Neuron (in vitro differentiated cells): ENCODE measurements at regions not wholly inside any gene's neighbourhood (a gene's known extent, or its start where the extent isn't known, plus 50 kb on each side); places are given as distances from the start of the nearest gene placed in this dataset.

Experiments
- H2AFZ ChIP-seq: one replicate; pipeline ENCODE4 v1.6.1; 2013; ENCODE audit warnings: low read depth, mild to moderate bottlenecking, inconsistent platforms, low read length, moderate library complexity
- H3K27me3 ChIP-seq: one replicate; pipeline ENCODE4 v1.6.1; 2013; ENCODE audit warnings: low read length; ENCODE audit not compliant: insufficient read depth
- H3K36me3 ChIP-seq: one replicate; pipeline ENCODE4 v1.6.1; 2013; ENCODE audit warnings: low read length; ENCODE audit not compliant: insufficient read depth
- H3K4me1 ChIP-seq: one replicate; pipeline ENCODE4 v1.6.1; 2013; ENCODE audit warnings: low read length; ENCODE audit not compliant: insufficient read depth
- H3K4me3 ChIP-seq: 2 replicates; pipeline ENCODE4 v1.5.1; 2013; ENCODE audit warnings: mild to moderate bottlenecking, low read length, moderate library complexity
- H3K9me3 ChIP-seq: one replicate; pipeline ENCODE4 v1.6.1; 2013; ENCODE audit warnings: low read length

DNA sequence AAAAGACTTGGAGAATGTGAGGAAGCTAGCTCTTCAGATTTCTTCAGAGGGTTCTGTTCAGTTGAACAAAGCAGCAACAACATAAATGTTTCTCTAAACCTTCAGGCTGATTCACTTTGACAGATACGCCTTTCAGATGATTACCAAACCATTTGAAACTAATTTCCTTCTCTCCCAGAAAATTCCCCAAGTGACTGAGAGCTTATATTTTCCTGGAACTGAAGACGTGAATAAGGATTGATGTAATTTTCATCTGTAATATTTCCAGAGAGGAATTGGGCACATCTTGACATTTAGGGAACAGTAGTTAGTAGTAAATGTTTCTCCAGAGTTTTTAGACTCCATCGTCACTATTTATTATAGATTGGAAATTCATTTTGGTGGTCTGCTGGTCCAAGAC is 108.6 kb upstream of the AADACL2 start:
- Histone ChIP-seq H3K27me3 (no peaks in the 10 kb centered on the region), H2AFZ (no peak overlapping the region), H3K36me3 (no peaks in the 10 kb centered on the region), H3K4me3 (no peak overlapping the region), H3K4me1 (no peaks in the 10 kb centered on the region), H3K9me3 (no peaks in the 10 kb centered on the region)

DNA sequence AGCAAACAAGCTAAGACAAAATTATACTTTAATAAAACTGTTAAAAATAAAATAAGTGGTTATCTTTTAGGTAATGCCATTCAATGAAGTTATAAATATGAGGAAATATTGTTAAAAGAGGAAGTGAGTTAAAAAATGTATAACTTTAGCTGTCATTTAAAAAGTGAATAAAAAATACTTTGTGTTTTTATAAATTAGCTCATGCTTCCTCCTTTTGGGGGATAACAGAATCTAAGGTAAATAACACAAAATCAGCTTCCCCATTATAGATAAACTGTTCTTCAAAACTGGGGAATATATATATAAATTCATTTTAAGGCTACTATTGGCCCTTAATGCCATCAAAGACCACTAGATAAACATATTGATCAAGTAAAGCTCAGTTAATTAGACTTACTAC is 113.7 kb upstream of the AADACL2 start:
- Histone ChIP-seq H3K36me3 (no peaks in the 10 kb centered on the region), H2AFZ (no peak overlapping the region), H3K27me3 (no peaks in the 10 kb centered on the region), H3K4me1 (no peaks in the 10 kb centered on the region), H3K4me3 (no peak overlapping the region), H3K9me3 (no peaks in the 10 kb centered on the region)

DNA sequence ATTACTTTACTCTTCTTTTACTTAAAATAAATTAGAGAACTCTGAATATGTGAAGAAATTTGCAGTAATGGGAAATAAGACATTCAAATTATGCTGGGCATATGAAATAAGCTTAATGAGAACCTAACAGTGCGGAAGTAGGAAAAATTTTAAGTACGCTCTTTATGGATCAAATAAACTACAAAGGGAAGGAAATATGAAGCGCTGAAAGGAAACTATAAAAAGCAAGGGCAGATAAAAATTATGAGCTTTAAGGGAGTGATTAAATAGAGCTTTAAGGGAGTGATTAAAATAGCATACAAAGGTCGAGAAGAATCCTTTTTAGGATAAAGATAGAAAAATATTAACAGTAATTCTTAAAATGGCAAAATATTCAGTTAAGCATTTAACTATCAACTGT is 118.3 kb upstream of the AADACL2 start:
- H3K4me1 ChIP-seq, result no peaks in the 10 kb centered on the region
- H2AFZ ChIP-seq, result no peak overlapping the region
- no peaks in the 10 kb centered on the region for H3K27me3 ChIP-seq
- no peak overlapping the region for H3K4me3 ChIP-seq
- H3K36me3 ChIP-seq, result no peaks in the 10 kb centered on the region
- no peaks in the 10 kb centered on the region for H3K9me3 ChIP-seq

DNA sequence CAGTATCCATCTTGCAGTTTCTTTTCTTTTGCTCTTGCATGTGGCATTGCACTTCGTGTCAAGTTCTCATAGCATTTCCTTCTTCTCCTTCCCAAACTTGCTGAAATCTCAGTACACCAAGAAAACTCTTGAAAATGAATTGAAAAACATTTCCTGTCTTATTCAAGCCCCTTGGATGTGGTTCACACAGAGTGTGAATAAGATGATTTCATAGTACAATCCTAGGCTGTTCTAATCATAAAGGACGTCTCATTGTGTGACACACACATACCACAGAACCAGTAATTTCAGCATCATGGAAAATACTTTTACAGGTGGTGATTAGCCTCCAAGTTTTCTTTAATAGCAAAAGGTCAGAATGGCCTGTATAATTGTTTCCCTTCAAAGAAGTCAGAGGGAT is 121.6 kb upstream of the AADACL2 start:
- H3K4me3 ChIP-seq, result no peak overlapping the region
- no peaks in the 10 kb centered on the region for H3K36me3 ChIP-seq
- H3K4me1 ChIP-seq, result no peaks in the 10 kb centered on the region
- no peak overlapping the region for H2AFZ ChIP-seq
- no peaks in the 10 kb centered on the region for H3K9me3 ChIP-seq
- H3K27me3 ChIP-seq, result no peaks in the 10 kb centered on the region

DNA sequence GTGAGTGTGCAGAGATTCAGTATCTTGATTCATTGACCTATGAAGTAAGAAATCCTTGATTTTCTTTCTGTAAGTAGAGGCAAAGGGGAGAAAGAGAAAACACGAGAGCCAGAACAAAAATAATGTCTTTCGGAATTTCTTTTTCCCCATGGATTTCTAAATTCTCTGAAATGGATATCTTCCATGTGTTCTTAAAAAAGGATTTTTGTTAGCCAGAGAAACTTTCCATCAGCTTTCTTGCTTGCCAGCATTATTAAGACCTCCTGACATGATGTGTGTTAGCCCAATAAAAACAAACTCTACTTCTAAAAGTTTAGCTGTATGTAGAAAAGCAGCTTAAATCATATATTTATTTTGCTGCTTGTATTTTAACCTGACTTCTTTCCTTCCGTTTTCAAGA is 122.3 kb upstream of the AADACL2 start:
- no peaks in the 10 kb centered on the region for H3K4me1 ChIP-seq
- no peaks in the 10 kb centered on the region for H3K9me3 ChIP-seq
- no peak overlapping the region for H3K4me3 ChIP-seq
- H3K27me3 ChIP-seq, result no peaks in the 10 kb centered on the region
- no peaks in the 10 kb centered on the region for H3K36me3 ChIP-seq
- no peak overlapping the region for H2AFZ ChIP-seq

DNA sequence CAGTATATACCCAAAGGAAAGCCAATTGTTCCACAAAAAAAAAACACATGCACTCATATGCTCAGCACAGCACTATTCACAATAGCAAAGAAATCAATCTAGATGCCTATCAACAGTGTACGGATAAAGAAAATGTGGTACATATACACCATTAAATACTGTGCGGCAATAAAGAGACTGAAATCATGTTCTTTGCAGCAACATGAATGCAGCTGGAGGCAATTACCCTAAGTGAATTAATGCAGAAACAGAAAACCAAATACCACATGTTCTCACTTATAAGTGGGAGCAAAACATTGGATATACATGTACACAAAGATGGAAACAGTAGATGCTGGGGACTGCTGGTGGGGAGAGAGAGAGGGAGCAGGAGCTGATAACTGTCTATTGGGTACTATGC is 124.2 kb upstream of the AADACL2 start:
- no peak overlapping the region for H3K4me3 ChIP-seq
- H3K4me1 ChIP-seq, result no peaks in the 10 kb centered on the region
- H3K9me3 ChIP-seq, result no peaks in the 10 kb centered on the region
- H3K27me3 ChIP-seq, result no peaks in the 10 kb centered on the region
- H2AFZ ChIP-seq, result no peak overlapping the region
- no peaks in the 10 kb centered on the region for H3K36me3 ChIP-seq

DNA sequence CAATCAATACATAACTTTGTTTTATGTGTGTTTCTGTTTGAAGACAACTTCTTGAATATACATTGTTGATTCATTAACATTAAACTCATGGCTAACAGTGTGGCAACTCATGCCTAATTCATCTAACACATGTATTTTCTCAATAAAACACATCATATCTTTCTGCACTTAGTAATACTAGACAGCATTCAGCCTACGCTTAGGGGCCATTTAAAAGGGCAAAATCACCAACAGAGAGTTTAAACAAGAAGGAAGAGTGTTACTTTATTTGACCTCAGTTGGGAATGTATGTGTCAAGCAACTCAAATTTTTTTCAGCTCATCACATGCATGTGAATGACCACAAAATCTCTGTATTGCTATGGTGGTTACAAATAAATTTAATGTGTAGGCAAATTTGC is 128.8 kb upstream of the AADACL2 start:
- H3K36me3 ChIP-seq, result no peaks in the 10 kb centered on the region
- H3K4me3 ChIP-seq, result no peak overlapping the region
- no peaks in the 10 kb centered on the region for H3K4me1 ChIP-seq
- H3K27me3 ChIP-seq, result no peaks in the 10 kb centered on the region
- no peaks in the 10 kb centered on the region for H3K9me3 ChIP-seq
- no peak overlapping the region for H2AFZ ChIP-seq

DNA sequence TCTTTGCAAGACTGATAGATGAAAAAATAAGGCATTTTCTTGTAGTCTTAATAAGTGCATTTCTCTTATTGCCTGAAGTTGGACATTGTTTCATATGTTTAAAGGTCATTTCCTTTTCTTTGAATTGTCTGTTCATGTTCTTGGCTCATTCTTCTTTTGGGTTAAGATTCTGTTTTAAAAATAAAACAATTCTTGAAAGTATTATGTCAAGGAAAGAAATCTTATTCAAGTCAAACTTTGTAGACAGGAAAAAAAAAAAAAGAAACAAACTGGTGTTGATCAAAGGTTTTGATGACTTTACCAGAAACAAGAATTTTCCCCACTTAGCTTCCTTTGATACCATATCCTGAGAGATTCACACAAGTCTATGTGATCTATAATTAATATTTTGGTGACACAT is 132.9 kb upstream of the AADACL2 start:
- no peaks in the 10 kb centered on the region for H3K4me1 ChIP-seq
- no peaks in the 10 kb centered on the region for H3K27me3 ChIP-seq
- no peak overlapping the region for H3K4me3 ChIP-seq
- no peaks in the 10 kb centered on the region for H3K9me3 ChIP-seq
- no peak overlapping the region for H2AFZ ChIP-seq
- H3K36me3 ChIP-seq, result no peaks in the 10 kb centered on the region

DNA sequence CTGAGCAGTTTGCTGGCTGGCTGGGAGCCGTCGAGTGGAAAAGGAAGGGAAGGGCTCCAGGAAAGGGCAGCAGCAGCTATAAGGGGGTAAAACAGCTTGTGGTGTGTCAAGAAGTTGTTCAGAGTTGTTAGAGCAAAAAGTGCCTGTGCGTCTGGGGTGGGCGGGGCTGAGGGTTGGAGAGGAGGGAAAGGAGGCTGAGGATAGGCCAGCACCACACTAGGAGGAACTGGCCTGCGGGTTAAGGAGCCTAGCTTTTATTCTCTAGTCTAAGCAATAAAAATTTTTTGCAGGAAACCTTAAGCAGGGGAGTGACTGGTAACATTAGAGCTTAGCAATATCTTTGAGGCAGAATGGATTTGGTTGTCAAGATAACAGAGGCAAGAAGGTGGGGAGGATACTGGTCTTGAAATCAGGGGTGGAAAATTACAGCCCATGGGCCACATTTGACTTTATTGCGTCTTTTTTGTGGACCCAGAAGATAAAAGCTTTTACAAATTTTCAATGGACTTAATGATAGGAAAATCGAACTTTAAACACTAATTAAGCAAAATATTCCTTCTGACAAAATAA is 134.5 kb upstream of the AADACL2 start:
- Histone ChIP-seq H3K36me3 (no peaks in the 10 kb centered on the region), H2AFZ (no peak overlapping the region), H3K9me3 (no peaks in the 10 kb centered on the region), H3K4me1 (no peaks in the 10 kb centered on the region), H3K27me3 (no peaks in the 10 kb centered on the region), H3K4me3 (no peak overlapping the region)

DNA sequence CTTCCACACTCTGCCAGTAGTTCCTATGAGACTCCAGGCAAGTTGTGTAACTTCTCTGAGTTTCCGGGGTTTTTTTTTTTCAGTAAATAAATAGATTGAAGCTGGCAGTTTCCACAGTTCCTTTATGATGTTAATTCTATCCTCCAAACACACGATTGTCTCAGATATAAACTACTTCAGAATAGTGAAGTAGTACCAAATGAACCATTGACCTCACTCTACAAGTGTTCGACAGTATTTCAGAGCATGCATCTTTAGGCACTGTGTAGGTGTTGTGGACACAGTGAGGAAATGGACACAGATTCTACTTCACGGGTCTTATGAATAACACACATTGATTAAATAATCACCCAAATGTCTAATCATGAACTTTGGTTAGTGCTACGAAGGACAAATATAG is 136.1 kb upstream of the IGSF10 start:
- Histone ChIP-seq H3K4me1 (no peaks in the 10 kb centered on the region), H3K36me3 (no peaks in the 10 kb centered on the region), H2AFZ (no peak overlapping the region), H3K9me3 (no peaks in the 10 kb centered on the region), H3K4me3 (no peak overlapping the region), H3K27me3 (no peaks in the 10 kb centered on the region)

DNA sequence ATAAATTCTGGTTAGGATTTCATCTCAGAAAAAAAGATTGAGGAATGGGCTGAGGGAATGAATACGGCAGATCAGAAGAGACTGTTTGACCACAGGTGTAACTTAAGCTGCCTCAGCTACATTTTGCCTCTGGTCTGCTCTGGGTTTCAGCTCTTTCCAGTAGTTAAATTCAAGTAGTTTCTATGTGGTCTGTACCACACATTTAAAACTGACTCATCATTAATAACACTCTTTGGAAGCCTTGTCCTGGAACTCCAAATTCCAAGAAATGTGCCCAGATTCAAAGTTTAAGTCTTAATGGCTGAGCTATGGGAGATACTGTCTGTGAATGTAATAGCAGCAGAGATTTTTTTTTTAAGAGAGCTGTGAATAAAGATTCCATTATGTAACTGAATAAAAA is 133.1 kb upstream of the IGSF10 start:
- H2AFZ ChIP-seq, result no peak overlapping the region
- no peaks in the 10 kb centered on the region for H3K36me3 ChIP-seq
- no peaks in the 10 kb centered on the region for H3K27me3 ChIP-seq
- H3K4me3 ChIP-seq, result no peak overlapping the region
- H3K4me1 ChIP-seq, result no peaks in the 10 kb centered on the region
- H3K9me3 ChIP-seq, result no peaks in the 10 kb centered on the region

DNA sequence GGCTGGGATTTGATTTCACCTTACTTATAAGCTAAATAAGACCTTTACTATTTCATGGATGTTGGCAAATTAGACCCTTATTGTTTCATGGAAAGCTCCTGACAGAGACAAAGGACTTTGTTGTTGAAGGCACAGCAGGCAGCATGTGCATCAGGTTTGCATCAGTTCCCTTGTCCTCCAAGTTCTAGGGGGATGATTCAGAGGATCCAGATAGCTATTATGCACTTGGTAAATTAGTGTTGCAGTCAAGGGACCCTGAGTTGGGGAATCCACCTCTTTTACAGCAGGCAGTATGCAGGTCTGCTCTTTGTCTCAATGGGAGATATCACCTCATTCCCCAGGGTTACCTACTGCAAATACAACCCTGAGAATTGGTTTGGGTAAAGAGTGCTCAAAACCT is 131.4 kb upstream of the IGSF10 start:
- Histone ChIP-seq H3K27me3 (no peaks in the 10 kb centered on the region), H3K4me3 (no peak overlapping the region)

DNA sequence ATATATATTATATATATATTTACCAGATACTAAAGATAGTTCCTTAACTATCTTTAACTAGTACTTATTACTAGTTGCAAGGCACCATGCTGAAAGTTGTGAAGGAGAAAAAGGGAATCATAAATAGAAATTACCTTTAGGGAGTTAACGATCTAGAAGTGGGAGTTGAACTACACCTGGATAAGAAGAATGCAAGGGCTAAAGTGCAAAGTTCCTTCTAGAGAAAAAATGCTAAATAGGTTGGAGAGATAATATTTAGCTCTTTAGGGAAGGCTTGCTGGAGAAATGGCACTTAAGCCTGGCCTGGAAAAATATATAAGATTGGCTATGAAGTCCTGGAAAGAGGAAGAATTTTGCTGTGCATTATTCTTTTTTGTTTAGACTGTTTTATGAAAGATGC is 130.6 kb upstream of the IGSF10 start:
- Histone ChIP-seq H3K9me3 (no peaks in the 10 kb centered on the region), H3K27me3 (no peaks in the 10 kb centered on the region), H3K36me3 (no peaks in the 10 kb centered on the region), H3K4me3 (no peak overlapping the region), H2AFZ (no peak overlapping the region), H3K4me1 (no peaks in the 10 kb centered on the region)

More for the DNA sequence above, 131.4 kb upstream of the IGSF10 start:
- Histone ChIP-seq H3K4me1 (no peaks in the 10 kb centered on the region), H2AFZ (no peak overlapping the region), H3K9me3 (no peaks in the 10 kb centered on the region), H3K36me3 (no peaks in the 10 kb centered on the region)

DNA sequence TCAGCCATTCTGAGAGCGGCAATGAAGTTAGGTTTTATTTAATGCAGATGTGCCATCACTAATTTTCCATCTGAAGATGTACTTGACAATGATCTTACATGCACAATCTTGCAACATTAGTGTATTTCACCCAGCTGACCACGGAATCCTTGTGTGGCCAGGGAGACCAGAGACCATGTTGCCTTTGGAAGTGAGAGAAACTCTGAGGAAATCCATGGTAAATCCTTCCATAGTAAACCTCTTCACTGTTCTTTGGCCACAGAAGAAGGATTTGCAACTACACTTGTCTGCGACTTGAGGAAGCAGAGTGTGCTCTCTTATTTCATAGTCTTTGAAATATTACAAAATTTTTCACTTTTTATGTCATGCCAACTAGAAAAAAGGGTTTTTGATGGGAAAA is 128.4 kb upstream of the IGSF10 start:
- Histone ChIP-seq H3K4me3 (no peak overlapping the region), H3K4me1 (peaks cover 5% of the 10 kb centered on the region), H2AFZ (no peak overlapping the region), H3K9me3 (no peaks in the 10 kb centered on the region), H3K27me3 (no peaks in the 10 kb centered on the region), H3K36me3 (no peaks in the 10 kb centered on the region)
